ENCODE measurements at regions not wholly inside any gene's neighbourhood (a gene's known extent, or its start where the extent isn't known, plus 50 kb on each side); places are given as distances from the start of the nearest gene placed in this dataset.
"Not testable (repeated sequence)": the region's sequence is repeated elsewhere in the genome, so short reads cannot be mapped to it uniquely, and the experiment has no call there.

DNA sequence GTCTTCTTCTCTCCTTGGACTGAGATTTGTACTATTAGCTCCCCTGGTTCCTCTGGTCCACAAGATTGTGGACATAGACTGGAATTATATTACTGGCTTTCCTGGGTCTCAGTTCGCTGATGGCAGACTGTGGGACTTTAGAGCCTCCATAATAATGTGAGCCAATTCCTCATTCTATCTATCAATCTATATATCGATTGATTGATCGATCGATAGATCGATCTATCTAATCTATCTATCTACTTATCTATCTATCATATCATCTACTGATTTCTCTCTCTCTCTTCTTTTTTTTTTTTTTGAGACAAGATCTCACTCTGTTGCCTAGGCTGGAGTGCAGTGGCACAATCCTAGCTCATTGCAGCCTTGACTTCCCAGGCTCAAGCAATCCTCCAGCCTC lies 51.5 kb upstream of the DDR1 start:
- DNase-seq (ENCODE audit: low read depth): no peak

DNA sequence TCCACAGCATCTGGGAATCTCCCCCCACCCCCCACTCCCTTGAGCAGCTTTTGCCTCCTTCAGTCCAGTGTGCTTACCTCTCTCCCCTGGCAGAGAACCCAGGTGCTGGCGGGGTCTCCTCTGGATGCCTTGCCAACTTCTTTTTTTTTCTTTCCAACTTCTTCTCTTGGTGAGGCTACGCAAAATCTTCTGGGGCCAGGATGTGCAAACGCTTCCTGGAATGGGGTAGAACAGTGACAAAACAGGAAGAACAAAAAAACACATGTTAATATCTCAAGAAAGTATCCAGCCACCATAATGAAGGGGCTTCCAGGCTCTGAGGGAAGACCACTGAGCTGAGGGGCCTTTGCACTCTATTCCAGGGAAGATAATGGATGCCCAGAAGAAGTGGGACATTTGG lies 53.9 kb upstream of the DDR1 start:
- no peak for DNase-seq (ENCODE audit: low read depth)

DNA sequence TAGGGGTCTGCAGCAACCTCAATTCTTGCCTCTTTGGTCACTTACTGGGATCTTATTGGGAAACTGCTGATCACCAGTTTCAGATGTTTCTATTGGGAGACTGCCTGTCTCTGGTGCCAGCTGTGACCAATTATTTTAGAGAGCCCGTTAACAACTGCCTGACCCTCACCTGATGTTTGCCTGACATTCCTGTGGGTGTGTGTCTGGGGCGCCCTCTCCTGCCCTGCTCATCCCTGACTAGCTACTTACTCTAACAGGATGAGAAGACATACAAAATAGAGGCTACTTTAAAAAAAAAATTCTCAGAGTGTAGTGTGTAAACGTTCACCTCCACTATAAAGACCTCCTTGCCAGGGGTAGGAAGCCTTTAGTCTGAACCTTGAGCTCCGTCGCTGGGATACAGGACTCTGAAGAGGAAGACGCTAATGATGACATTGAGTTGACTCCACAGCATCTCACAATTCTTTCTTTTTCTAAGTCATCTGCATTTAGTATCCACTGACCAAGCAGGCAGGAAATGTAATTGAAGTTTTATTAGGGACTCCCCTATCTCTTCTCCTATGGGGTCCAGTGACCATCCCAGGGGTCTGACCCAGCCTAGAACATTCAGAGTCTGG lies 54.6 kb upstream of the DDR1 start:
- no peak for DNase-seq (ENCODE audit: low read depth)

DNA sequence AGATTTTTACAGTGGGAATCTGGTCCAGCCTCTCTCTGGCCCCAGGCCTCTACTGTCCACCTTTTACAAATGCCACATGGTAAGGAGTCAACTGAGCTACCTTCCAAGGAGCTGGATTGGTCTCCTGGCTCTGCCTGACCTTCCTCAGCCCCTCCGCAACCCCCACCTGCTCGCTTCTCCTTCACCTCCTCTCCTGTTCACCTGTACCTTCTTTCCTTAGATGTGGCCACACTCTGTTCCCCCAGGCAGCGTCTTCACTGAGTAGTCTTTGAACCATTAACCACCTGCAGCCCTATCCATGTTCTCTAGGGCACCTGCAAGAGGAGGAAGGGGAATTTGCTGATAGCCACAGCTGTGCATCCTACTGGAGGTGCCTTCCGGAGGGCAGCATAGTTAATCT lies 55.3 kb upstream of the DDR1 start:
- DNase-seq (ENCODE audit: low read depth): no peak

DNA sequence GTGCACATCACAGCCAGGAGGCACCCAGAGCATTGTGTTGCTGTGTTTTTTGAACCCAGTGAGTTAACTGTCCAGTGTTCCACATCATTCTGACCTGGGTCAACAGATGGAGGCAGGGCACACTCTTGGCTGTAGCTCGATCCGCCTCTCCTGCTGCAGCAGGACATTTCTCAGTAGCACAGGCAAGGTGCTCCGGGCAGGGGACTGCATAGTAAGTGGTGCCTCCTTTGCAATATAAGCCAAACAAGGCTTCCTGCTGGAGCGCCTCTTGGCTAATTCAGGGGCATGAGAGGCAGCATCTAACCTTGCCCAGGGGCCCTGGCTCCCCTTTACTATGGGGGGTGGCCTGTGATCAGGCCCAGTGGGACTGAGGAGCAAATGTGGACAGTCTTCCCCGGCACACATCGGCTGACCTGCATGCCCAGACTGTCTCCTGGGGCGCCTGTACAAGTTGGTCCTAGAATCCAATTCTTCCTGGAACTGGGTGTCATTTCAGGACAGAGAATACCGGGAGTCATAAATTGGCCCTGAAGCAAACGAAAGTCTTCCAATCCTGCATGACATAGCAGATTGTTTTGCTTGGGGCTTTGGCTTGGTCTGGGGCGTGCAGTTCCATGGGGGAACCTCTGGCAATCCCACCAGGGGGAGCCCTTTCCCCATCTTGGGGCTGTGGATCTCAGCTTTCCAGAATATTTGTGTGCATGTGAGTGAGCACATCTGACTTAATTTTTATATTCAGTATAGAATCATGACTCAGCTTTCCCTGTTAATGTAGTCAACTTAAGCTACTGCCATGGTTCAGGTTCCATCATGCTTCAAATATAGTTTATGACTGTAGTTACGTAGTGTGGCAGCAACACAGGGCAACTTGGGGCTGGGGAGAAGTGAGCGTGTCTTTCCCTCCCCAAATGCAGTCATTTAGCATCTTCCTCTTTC lies 56.0 kb upstream of the DDR1 start:
- DNase-seq (ENCODE audit: low read depth): peak; percentile 86

DNA sequence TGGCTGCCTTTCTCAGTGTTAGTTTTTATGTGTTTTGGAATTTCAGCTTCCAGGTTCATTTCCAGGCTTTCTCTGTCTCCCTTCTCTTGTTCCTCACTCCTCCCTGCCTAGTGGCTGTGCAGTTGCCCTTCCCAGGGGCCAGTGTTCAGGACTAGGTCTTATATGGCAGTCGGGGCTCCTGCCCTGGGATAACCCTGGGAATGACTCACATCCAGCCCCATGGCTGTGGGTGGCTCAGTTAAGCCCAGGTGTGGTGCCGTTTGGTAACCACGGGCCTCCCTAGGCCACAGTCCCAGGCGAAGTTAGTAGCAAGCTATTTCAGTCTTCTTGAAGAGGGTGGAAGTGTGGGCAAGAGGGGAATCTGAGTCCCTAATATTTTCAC lies 57.4 kb upstream of the DDR1 start:
- DNase-seq (ENCODE audit: low read depth): peak; percentile 57

DNA sequence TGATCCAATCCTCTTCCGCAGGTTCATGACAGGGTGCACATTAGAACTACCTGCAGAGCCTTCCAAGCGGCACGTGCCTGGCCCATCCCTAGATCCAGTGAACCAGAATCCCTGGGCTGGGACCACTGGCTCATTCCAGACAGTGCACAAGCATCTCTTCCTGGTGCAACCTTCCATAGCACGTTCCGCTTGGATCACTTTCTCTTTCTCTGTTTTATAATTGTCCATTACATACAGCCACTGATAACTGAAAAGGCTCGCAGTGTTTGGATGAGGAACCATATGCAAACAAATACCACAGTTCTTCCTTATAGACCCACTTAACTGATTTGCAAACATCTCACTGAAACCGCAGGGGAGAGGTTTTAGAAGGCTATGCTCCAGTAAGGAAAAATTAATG lies 59.6 kb upstream of the DDR1 start:
- no peak for DNase-seq (ENCODE audit: low read depth)

DNA sequence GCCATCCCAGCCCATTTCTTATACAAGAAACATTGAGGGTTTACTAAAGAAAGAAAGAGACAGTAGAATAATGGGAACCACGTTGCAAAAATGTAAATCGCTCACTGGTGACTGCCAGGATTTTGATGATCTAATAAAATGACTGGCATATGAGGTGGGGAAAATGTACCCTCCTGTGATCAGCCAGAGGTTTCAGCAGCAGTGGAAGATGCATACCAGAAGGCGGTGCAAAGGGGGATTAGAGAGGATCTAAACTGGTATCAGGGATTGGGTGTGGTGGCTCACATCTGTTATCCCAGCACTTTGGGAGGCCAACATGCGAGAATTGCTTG lies 60.8 kb upstream of the DDR1 start:
- DNase-seq (ENCODE audit: low read depth): no peak

DNA sequence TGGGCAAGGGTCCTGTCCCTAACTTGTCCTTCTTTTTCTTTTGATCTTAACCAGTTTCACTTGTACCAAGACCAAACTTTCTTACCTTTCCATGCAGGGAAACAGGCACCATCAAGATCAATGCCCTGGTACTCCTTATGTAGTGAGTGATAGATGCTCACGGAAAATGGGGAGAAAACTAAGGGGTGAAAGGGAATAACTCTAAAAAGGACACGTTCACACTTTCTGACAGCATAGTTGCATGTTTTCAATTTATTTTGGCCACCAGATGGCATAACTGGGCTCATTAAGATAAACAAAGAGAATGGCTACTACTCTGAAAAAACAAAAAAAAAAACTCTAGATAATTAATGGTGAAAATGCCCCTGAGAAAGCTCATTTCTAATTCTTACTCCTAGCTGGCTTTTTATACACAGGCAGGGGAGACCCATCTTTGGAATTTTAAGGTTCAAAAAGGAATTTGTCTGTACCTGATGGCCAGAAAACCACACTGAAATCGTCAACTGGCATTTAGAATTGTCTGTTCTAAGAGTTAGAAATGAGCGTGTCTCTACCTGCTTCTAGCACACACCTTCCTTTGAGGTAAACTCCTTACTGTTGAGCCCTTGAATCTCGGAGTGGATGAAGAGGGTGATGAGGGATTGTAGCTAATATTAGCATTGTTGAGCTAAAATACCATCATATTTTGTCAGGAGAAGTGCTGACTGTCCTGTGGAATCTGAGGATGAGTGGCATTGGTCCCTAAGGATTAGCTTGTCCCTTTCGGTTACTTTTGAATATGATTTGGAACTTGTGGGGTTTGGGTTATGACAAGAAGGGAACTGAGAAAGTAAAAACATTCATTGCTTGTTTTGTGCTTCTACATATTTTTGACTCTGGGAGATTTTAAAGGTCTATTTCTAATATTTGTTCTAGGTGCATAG lies 62.2 kb upstream of the DDR1 start:
- no peak for DNase-seq (ENCODE audit: low read depth)

DNA sequence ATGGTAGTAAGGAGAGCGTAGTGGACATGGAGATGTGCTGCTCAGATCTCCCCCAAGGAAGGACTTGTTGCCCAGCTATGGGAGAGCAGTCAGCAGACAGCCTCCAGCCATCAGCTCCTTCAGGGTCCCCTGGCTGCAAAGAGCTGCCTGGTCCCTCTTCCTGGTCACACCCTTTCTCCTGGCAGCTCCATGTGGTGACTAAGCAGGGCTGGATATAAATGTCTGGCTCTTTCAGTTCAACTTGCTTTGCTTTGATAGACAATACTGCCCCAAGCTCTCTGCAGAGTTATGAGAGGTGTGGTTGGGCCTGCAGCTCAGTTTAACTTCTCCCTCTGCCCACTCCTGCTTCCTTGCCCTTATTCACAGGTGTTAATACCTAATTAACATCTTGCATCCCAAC lies 64.1 kb upstream of the DDR1 start:
- DNase-seq (ENCODE audit: low read depth): peak; percentile 57

DNA sequence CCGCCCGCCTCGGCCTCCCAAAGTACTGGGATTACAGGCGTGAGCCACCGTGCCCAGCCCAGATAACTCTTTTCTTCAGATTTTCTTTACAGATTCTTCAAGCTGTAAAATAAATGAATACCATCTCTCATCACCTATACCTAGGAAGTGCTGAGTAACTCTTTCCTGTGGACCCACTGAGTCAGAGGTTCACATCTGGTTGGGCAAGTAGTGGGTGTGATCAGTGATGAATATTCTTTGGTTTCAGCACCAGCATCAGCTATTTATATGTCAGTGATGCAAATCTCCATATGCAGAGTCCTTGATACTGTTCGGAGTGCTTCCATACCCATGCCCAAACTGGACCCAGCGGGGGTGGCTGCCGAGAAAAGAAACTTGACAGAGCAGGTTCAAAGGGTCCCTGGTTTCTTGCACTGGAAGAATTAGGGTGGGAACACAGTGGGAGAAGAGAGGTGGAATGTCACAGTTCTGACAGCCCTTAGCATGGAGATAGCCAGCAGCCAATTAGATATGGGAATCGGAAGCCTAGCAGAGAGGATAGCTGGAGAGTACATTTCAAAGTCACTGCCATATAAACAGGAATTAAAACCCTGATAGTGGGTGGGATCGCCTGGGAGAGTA lies 64.9 kb upstream of the DDR1 start:
- DNase-seq (ENCODE audit: low read depth): peak; percentile 54

DNA sequence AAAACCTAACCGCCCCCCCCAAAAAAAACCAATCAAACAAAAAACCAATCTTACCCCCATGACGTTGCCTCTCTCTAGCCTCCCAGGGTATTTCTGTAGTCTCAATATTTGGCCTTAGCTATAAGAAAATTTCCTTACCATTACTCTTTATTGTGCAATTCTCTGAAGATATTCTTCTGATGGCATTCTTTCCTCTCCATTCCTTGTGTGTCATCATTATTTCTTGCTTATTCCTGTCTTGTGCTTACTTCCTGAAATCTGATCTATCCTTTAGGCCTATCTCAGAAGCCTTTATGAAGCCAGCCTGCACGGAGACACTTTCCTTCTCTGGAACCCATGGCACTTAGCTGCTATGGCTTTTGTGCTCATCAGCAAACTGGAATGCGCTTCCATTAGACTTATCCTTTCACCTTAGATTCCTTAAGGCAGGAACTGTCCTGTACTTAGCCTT lies 65.9 kb upstream of the DDR1 start:
- DNase-seq (ENCODE audit: low read depth): peak; percentile 94

DNA sequence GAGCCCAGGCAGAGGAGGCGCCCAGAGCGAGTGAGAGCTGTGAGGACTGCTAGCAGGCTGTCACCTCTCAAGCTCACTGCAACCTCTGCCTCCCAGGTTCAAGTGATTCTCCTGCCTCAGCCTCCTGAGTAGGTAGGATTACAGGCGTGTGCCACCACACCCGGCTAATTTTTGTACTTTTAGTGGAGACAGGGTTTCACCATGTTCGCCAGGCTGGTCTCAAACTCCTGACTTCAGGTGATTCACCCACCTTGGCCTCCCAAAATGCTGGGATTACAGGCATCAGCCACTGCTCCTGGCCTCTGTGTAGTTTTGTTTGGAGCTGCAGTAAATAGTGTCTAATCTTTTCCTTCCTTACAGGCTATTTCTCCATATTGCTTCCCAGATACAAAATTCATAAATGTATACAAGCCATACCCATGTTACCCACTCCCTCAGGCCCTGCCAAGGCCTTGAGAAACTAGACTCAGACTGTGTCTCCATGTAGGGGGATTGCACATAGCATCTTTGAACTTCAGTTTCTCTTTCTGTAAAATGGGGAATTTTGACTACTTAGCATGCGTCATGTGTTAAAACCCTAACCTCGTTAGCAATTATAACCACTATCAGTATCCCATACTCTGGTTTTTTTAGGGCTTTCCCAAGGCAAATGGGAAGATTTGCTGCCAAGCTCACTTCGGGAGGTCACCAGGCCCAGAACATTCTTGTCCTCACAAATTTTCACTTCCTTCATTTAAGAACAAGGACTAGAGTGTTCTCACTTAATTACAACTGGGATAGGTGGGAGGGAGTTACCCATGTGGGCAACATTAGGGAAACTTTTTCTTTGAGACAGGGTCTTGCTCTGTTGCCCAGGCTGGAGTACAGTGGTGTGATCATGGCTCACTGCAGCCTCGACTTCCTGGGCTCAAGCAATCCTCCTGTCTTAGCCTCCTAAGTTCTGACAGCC lies 67.3 kb upstream of the DDR1 start:
- no peak for DNase-seq (ENCODE audit: low read depth)

DNA sequence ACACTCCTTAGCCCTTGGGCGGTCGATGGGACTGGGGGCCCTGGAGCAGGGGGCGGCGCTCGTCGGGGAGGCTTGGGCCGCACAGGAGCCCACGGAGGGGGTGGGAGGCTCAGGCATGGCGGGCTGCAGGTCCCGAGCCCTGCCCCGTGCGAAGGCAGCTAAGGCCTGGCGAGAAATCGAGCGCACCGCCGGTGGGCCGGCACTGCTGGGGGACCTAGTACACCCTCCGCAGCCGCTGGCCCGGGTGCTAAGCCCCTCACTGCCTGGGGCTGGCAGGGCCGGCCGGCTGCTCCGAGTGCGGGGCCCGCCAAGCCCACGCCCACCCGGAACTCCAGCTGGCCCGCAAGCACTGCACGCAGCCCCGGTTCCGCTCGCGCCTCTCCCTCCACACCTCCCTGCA lies 68.0 kb upstream of the DDR1 start:
- not testable (repeated sequence) for DNase-seq (ENCODE audit: low read depth)

DNA sequence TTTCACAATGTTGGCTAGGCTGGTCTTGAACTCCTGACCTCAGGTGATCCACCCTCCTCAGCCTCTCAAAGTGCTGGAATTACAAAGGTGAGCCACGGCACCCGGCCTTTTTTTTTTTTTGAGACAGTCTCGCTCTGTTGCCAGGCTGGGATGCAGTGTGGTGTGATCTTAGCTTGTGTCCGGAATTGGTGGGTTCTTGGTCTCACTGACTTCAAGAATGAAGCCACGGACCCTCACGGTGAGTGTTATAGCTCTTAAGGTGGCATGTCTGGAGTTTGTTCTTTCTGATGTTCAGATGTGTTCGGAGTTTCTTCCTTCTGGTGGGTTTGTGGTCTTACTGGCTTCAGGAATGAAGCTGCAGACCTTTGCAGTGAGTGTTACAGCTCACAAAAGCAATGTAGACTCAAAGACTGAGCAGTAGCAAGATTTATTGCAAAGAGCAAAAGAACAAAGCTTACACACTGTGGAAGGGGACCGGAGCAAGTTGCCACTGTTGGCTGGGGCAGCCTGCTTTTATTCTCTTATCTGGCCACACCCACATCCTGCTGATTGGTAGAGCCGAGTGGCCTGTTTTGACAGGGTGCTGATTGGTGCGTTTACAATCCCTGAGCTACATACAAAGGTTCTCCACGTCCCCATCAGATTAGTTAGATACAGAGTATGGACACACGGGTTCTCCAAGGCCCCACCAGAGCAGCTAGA lies 69.1 kb upstream of the DDR1 start:
- not testable (repeated sequence) for DNase-seq (ENCODE audit: low read depth)

DNA sequence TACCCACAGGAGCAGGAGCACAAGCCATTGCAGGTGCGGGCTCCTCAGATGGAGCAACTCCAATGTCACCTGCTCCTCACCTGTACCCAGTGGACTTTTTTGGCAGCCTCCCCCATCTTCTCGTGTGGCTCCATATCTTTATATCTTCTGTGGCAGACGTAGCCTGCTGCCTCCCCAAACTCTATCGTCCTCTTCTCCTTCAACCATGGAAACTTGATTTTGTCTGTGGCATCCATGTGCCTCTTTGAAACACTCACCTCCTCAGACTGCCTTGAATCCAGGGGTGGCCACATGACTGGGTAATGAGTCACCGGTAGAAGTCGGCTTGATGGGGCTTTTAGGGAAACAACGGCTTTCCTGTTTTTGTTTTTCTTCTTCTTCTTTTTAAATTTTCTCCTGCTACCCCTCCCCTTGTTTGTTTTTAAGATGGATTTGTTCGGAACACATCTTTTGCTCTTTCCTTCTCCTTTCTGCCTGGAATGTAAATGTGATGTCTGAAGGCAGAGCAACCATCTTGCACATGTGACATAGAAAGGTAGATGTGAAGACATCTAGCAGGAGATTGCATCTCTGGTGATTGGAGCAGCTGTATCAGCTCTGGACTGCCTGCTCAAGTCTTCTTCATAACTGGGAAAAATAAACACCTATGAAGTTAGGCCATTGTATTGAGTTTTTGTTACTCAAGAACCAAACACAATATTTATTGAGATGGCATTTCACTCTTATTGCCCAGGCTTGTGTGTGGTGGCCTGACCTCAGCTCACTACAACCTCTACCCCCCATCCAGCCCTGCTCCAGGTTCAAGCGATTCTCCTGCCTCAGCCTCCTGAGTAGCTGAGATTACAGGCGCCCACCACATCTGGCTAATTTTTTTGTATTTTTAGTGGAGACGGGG lies 69.9 kb upstream of the DDR1 start:
- peak; percentile 79 for DNase-seq (ENCODE audit: low read depth)

DNA sequence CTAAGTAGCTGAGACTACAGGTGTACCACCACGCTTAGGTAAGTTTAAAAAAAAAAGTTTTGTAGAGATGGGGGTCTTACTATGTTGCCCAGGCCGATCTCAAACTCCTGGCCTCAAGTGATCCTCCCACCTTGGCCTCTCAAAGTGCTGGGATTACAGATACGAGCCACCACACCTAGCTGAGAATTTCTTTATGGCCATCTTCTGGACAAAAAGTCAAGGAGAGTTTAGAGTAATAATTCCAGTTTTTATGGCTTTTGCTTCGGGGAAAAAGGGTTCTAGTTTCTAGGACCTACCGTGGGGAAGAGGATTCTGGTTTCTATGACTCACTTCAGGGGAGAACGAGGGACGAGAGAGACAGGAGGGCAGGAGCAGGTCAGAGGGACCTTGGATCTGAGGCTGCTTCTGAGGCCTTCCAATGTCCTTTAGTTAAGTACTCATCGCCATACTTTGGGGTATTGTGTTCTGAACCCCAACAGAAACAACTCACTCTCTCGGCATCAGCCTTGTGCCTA lies 69.3 kb upstream of the IER3 start:
- DNase-seq (ENCODE audit: low read depth): no peak

DNA sequence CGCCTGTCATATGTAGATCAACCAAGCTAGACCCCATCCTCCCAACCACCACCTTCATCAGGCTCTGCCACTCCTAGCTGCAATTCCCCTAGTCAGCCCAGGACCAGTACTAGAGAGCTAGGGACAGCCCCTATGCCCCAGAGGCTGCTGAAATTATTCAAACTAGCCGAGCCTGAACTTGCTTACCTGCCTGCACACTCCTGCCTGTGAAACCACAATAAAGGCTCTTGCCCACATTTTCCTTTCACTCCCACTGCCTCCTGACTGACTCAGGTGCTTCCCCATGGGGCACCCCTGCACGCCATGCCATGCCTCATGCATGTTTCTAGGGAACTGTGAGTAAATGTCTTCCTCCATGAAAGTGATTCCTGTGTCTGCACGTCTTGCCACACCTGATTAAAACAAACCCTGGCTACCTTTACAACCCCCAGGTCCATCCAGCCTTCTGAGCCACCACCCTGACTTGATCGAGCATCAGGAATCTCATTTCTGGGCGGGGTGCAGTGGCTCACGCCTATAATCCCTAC lies 66.5 kb upstream of the IER3 start:
- no peak for DNase-seq (ENCODE audit: low read depth)

DNA sequence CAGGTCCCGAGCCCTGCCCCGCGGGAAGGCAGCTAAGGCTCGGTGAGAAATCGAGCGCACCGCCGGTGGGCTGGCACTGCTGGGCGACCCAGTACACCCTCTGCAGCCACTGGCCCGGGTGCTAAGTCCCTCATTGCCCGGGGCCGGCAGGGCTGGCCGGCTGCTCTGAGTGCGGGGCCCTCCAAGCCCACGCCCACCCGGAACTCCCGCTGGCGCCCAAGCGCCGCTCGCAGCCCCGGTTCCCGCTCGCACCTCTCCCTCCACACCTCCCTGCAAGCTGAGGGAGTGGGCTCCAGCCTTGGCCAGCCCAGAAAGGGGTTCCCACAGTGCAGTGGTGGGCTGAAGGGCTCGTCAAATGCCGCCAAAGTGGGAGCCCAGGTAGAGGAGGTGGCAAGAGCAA lies 63.2 kb upstream of the IER3 start:
- DNase-seq (ENCODE audit: low read depth): not testable (repeated sequence)

Data from amniotic epithelial cell (primary cell).